IMR-90 (cell line): ENCODE measurements at regions not wholly inside any gene's neighbourhood (a gene's known extent, or its start where the extent isn't known, plus 50 kb on each side); places are given as distances from the start of the nearest gene placed in this dataset.

ENCODE experiments used
- ATAC-seq: fragments of 200-7000 bp; cut with Tn5 transposase; 2 replicates; pipeline ENCODE4 v1.9.1; 2020; ENCODE audit warnings: low read depth, mild to moderate bottlenecking, moderate library complexity
- BruUV-seq: library from RNA; stranded (reverse); fragments of 400-500 nt; replicated peaks from 2 replicates; lab custom pipeline; 2021; lab: Mats Ljungman, UMichigan
- CTCF ChIA-PET: fragments of 300-600 bp; formaldehyde crosslinking; extraction: SDS; loops from one replicate; lab custom pipeline; 2021; ENCODE audit warnings: antibody characterized with exemption; lab: Yijun Ruan, JAX
- POLR2A ChIA-PET: fragments of 300-600 bp; sonication (Branson Sonifier 250); formaldehyde crosslinking; loops from one replicate; lab custom pipeline; 2022; ENCODE audit warnings: antibody characterized with exemption; ENCODE audit not compliant: unreplicated experiment; lab: Charles Lee
- DNase-seq: peaks from one replicate; pipeline ENCODE4 v3.0.0; 2013
- H2AFZ ChIP-seq: replicated peaks from 2 replicates; pipeline ENCODE3; 2013; ENCODE audit warnings: low read length, mild to moderate bottlenecking; ENCODE audit not compliant: poor library complexity
- H2AK5ac ChIP-seq: 2 replicates; pipeline ENCODE4 v1.6.1; 2013; ENCODE audit warnings: low read depth, low read length, inconsistent platforms
- H2AK9ac ChIP-seq: replicated peaks from 2 replicates; pipeline ENCODE3; 2013; ENCODE audit warnings: mild to moderate bottlenecking, low read depth, low read length, moderate library complexity; ENCODE audit not compliant: poor library complexity
- H2BK120ac ChIP-seq: 2 replicates; pipeline ENCODE4 v1.6.1; 2013; ENCODE audit warnings: low read depth, low read length, inconsistent platforms
- H2BK15ac ChIP-seq: 3 replicates; pipeline ENCODE4 v1.6.1; 2013; ENCODE audit warnings: low read depth, low read length, inconsistent platforms
- H2BK20ac ChIP-seq: 2 replicates; pipeline ENCODE4 v1.6.1; 2013; ENCODE audit warnings: low read depth, mild to moderate bottlenecking, inconsistent platforms, low read length, moderate library complexity
- H2BK5ac ChIP-seq: 2 replicates; pipeline ENCODE4 v1.6.1; 2013; ENCODE audit warnings: mild to moderate bottlenecking, low read depth, low read length, inconsistent platforms; ENCODE audit not compliant: poor library complexity, severe bottlenecking
- H3K14ac ChIP-seq: replicated peaks from 2 replicates; pipeline ENCODE4 v1.6.1; 2013; ENCODE audit warnings: low read depth, low read length, inconsistent platforms
- H3K18ac ChIP-seq: 2 replicates; pipeline ENCODE4 v1.6.1; 2013; ENCODE audit warnings: low read depth, low read length, control low read depth
- H3K23ac ChIP-seq: 2 replicates; pipeline ENCODE4 v1.6.1; 2013; ENCODE audit warnings: low read depth, low read length, inconsistent platforms
- H3K27ac ChIP-seq: 2 replicates; pipeline ENCODE4 v1.5.1; 2013; ENCODE audit warnings: mild to moderate bottlenecking, control low read depth, low read length; ENCODE audit not compliant: insufficient read depth
- H3K27me3 ChIP-seq: 2 replicates; pipeline ENCODE4 v1.6.1; 2013; ENCODE audit warnings: low read length; ENCODE audit not compliant: control insufficient read depth, insufficient read depth
- H3K36me3 ChIP-seq: 2 replicates; pipeline ENCODE4 v1.6.1; 2013; ENCODE audit warnings: low read length, mixed read lengths; ENCODE audit not compliant: control insufficient read depth, insufficient read depth
- H3K4ac ChIP-seq: 2 replicates; pipeline ENCODE4 v1.6.1; 2013; ENCODE audit warnings: low read depth, low read length, inconsistent platforms
- H3K4me1 ChIP-seq: 2 replicates; pipeline ENCODE4 v1.6.1; 2013; ENCODE audit warnings: low read length, mixed read lengths; ENCODE audit not compliant: control insufficient read depth, insufficient read depth
- H3K4me2 ChIP-seq: 2 replicates; pipeline ENCODE4 v1.6.1; 2013; ENCODE audit warnings: low read depth, mild to moderate bottlenecking, control low read depth, low read length, moderate library complexity
- H3K4me3 ChIP-seq: 2 replicates; pipeline ENCODE4 v1.5.1; 2013; ENCODE audit warnings: low read depth, mild to moderate bottlenecking, control low read depth, low read length, moderate library complexity; ENCODE audit not compliant: insufficient read depth
- H3K56ac ChIP-seq: 2 replicates; pipeline ENCODE4 v1.6.1; 2013; ENCODE audit warnings: low read length, inconsistent platforms; ENCODE audit not compliant: insufficient read depth; ENCODE audit errors: extremely low read depth
- H3K79me1 ChIP-seq, 2 experiments: 2 replicates each; pipeline ENCODE4 v1.6.1; 2013; ENCODE audit warnings: low read length in 2 of 2, inconsistent platforms in 1 of 2, low read depth in 1 of 2
- H3K9ac ChIP-seq: 2 replicates; pipeline ENCODE4 v1.6.1; 2013; ENCODE audit warnings: low read depth, low read length, control low read depth
- H3K9me1 ChIP-seq: 2 replicates; pipeline ENCODE4 v1.6.1; 2013; ENCODE audit warnings: low read length, inconsistent platforms; ENCODE audit not compliant: insufficient read depth
- H3K9me3 ChIP-seq: 2 replicates; pipeline ENCODE4 v1.6.1; 2013; ENCODE audit warnings: low read length; ENCODE audit not compliant: control insufficient read depth, insufficient read depth
- H4K20me1 ChIP-seq: 2 replicates; pipeline ENCODE4 v1.6.1; 2013; ENCODE audit warnings: low read length, inconsistent platforms; ENCODE audit not compliant: insufficient read depth
- H4K5ac ChIP-seq: 2 replicates; pipeline ENCODE4 v1.6.1; 2013; ENCODE audit warnings: mild to moderate bottlenecking, low read depth, low read length, control low read depth
- H4K8ac ChIP-seq, 2 experiments: 2 replicates each; pipeline ENCODE4 v1.6.1; 2013; ENCODE audit warnings: low read depth in 2 of 2, low read length in 2 of 2, control low read depth in 1 of 2, inconsistent platforms in 1 of 2
- H4K91ac ChIP-seq: 2 replicates; pipeline ENCODE4 v1.6.1; 2013; ENCODE audit warnings: low read depth, low read length, inconsistent platforms; ENCODE audit not compliant: insufficient read depth
- BHLHE40 ChIP-seq: fragments of 150-350 bp; IDR thresholded peaks from 2 replicates; pipeline ENCODE4 v1.6.1; 2016; ENCODE audit warnings: mild to moderate bottlenecking, low read depth, low read length
- CEBPB ChIP-seq: IDR thresholded peaks from 2 replicates; pipeline ENCODE4 v1.6.1; 2012; ENCODE audit warnings: low read depth, low read length, improper control_type of control experiment
- CHD1 ChIP-seq: IDR thresholded peaks from 2 replicates; pipeline ENCODE4 v1.6.1; 2012; ENCODE audit warnings: low read depth, low read length, improper control_type of control experiment
- ELK1 ChIP-seq: fragments of 150-350 bp; IDR thresholded peaks from 2 replicates; pipeline ENCODE4 v1.6.1; 2016; ENCODE audit warnings: low read depth, mild to moderate bottlenecking, low read length, moderate library complexity, borderline replicate concordance
- FOS ChIP-seq: fragments of 150-350 bp; IDR thresholded peaks from 2 replicates; pipeline ENCODE4 v1.6.1; 2016; ENCODE audit warnings: low read depth, low read length
- MAFK ChIP-seq: IDR thresholded peaks from 2 replicates; pipeline ENCODE4 v1.6.1; 2012; ENCODE audit warnings: low read depth, low read length, improper control_type of control experiment
- MAZ ChIP-seq: IDR thresholded peaks from 2 replicates; pipeline ENCODE4 v1.6.1; 2012; ENCODE audit warnings: low read depth, mild to moderate bottlenecking, low read length, improper control_type of control experiment, moderate library complexity, borderline replicate concordance
- MXI1 ChIP-seq: IDR thresholded peaks from 2 replicates; pipeline ENCODE4 v1.6.1; 2012; ENCODE audit warnings: low read depth, mild to moderate bottlenecking, low read length, moderate library complexity, borderline replicate concordance
- NFE2L2 ChIP-seq: fragments of 150-350 bp; IDR thresholded peaks from 2 replicates; pipeline ENCODE4 v1.6.1; 2016; ENCODE audit warnings: low read depth, mild to moderate bottlenecking, low read length
- POLR2A ChIP-seq: IDR thresholded peaks from 2 replicates; pipeline ENCODE4 v1.6.1; 2012; ENCODE audit warnings: mild to moderate bottlenecking, low read depth, low read length
- RAD21 ChIP-seq: IDR thresholded peaks from 2 replicates; pipeline ENCODE4 v1.6.1; 2012; ENCODE audit warnings: low read length, improper control_type of control experiment
- RCOR1 ChIP-seq: IDR thresholded peaks from 2 replicates; pipeline ENCODE4 v1.6.1; 2012; ENCODE audit warnings: mild to moderate bottlenecking, low read length, improper control_type of control experiment; ENCODE audit not compliant: insufficient replicate concordance
- RFX5 ChIP-seq: IDR thresholded peaks from 2 replicates; pipeline ENCODE4 v1.8.0; 2012; ENCODE audit warnings: low read depth, mild to moderate bottlenecking, low read length, moderate library complexity
- SMC3 ChIP-seq: fragments of 150-350 bp; IDR thresholded peaks from 2 replicates; pipeline ENCODE4 v1.6.1; 2016; ENCODE audit warnings: low read depth, mild to moderate bottlenecking, antibody characterized with exemption, low read length, moderate library complexity
- WGBS, 2 experiments: methylation state at CpG; one replicate each; pipeline versions ENCODE4 v1.1.5 to v1.1.7; 2013; ENCODE audit warnings: missing lambda C conversion rate in 2 of 2; ENCODE audit not compliant: insufficient read length in 1 of 2; ENCODE audit errors: extremely low coverage in 2 of 2; 5-methylcytosine and 5-hydroxymethylcytosine counted together
- dilution Hi-C: fragments of 300-500 bp; cut with HindIII; formaldehyde crosslinking; loops from one replicate; pipeline ENCODE4 v1.14.3; 2018; ENCODE audit warnings: low sequenced_read_pairs; ENCODE audit not compliant: unreplicated experiment
- in situ Hi-C: fragments of 300-500 bp; cut with MboI; formaldehyde crosslinking; loops from 3 replicates; pipeline ENCODE4 v1.14.3; 2019; ENCODE audit warnings: low sequenced_read_pairs, inconsistent platforms, mixed read lengths
- intact Hi-C: fragments of 100-400 bp; cut with micrococcal nuclease; formaldehyde crosslinking; loops from 2 replicates; pipeline ENCODE4 v1.10.0; 2022
- TF ChIP-seq, protein P1 (sequence below): fragments of 150-350 bp; IDR thresholded peaks from 2 replicates; pipeline ENCODE4 v1.6.1; 2017; ENCODE audit warnings: mild to moderate bottlenecking, antibody characterized with exemption, low read length, low read depth
- TF ChIP-seq, protein P2 (sequence below): conservative IDR thresholded peaks from 2 replicates; pipeline ENCODE4 v1.5.1; 2012; ENCODE audit warnings: mild to moderate bottlenecking, low read depth, low read length, improper control_type of control experiment

DNA sequence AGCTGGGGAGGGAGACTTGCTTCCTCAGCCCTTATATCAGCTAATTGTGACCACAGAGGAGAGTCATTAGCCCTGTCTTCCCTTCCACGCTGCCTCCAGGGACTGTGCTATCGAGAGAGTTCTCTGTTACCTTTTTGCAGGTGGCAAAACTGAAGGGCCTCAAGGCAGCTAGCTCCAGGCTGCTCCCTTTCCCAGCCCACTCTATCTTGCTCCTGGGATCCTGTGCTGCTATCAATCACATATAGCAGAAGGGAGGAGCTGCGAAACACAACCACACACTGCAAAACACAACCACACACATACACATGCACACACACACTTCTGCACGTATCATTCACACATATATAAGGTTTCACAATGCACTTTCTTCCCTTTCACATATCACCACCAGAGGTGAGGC lies 205.3 kb upstream of the MTNR1B start:
- Histone ChIP-seq H3K18ac (no peak overlapping the region), H4K20me1 (no peaks in the 10 kb centered on the region), H2BK20ac (no peak overlapping the region), H3K9me1 (no peaks in the 10 kb centered on the region), H3K23ac (no peak overlapping the region), H3K9ac (no peak overlapping the region), H2BK120ac (no peak overlapping the region), H3K56ac (no peak overlapping the region), H3K4me2 (no peak overlapping the region), H4K5ac (no peak overlapping the region), H2AFZ (no peak overlapping the region), H2BK5ac (no peak overlapping the region), H3K27me3 (no peaks in the 10 kb centered on the region), H3K36me3 (no peaks in the 10 kb centered on the region), H3K9me3 (no peaks in the 10 kb centered on the region), H3K14ac (no peak overlapping the region), H3K4me1 (no peaks in the 10 kb centered on the region), H2AK9ac (no peak overlapping the region), H3K4ac (no peak overlapping the region), H4K91ac (no peak overlapping the region), H3K4me3 (no peak overlapping the region), H2AK5ac (no peak overlapping the region), H2BK15ac (no peak overlapping the region), H3K79me1 (no peaks in the 10 kb centered on the region), H4K8ac (no peak overlapping the region), H3K27ac (no peak overlapping the region)
- intact Hi-C loops = no loop called here
- no TSS peak for BruUV-seq
- dilution Hi-C loops = no loop called here
- in situ Hi-C loops = no loop called here
- ChIA-PET POLR2A (no interaction called here), CTCF (no interaction called here)
- ATAC-seq = no peak
- DNase-seq = no peak
- TF ChIP-seq RFX5 = no peak
- no peak for TF ChIP-seq CEBPB
- TF ChIP-seq NFE2L2 = no peak
- TF ChIP-seq RAD21 = no peak
- TF ChIP-seq RCOR1 = no peak
- no peak for TF ChIP-seq FOS
- TF ChIP-seq BHLHE40 = no peak
- no peak for TF ChIP-seq MAFK
- no peak for TF ChIP-seq SMC3
- no peak for TF ChIP-seq POLR2A
- TF ChIP-seq, protein P1, sequence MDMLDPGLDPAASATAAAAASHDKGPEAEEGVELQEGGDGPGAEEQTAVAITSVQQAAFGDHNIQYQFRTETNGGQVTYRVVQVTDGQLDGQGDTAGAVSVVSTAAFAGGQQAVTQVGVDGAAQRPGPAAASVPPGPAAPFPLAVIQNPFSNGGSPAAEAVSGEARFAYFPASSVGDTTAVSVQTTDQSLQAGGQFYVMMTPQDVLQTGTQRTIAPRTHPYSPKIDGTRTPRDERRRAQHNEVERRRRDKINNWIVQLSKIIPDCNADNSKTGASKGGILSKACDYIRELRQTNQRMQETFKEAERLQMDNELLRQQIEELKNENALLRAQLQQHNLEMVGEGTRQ = no peak
- TF ChIP-seq, protein P2, sequence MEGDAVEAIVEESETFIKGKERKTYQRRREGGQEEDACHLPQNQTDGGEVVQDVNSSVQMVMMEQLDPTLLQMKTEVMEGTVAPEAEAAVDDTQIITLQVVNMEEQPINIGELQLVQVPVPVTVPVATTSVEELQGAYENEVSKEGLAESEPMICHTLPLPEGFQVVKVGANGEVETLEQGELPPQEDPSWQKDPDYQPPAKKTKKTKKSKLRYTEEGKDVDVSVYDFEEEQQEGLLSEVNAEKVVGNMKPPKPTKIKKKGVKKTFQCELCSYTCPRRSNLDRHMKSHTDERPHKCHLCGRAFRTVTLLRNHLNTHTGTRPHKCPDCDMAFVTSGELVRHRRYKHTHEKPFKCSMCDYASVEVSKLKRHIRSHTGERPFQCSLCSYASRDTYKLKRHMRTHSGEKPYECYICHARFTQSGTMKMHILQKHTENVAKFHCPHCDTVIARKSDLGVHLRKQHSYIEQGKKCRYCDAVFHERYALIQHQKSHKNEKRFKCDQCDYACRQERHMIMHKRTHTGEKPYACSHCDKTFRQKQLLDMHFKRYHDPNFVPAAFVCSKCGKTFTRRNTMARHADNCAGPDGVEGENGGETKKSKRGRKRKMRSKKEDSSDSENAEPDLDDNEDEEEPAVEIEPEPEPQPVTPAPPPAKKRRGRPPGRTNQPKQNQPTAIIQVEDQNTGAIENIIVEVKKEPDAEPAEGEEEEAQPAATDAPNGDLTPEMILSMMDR = no peak
- no peak for TF ChIP-seq MAZ
- TF ChIP-seq MXI1 = no peak
- TF ChIP-seq ELK1 = no peak
- no peak for TF ChIP-seq CHD1
- 100% methylated on average over 1 of the region's 4 CpGs; no CpG with 5 or more reads in 1 of the 2 experiments for whole genome bisulfite sequencing, 2 experiments
